ENCODE measurements at regions not wholly inside any gene's neighbourhood (a gene's known extent, or its start where the extent isn't known, plus 50 kb on each side); places are given as distances from the start of the nearest gene placed in this dataset.

GRCh38 chr20:60132827-60133670, 174.8 kb downstream of the CDH26 start:
- TF ChIP-seq PPARA (CRISPR knock-in tag; IDR thresholded peaks at IDR 0.05; ENCODE audit: borderline replicate concordance) (no peak), CREB5 (CRISPR knock-in tag; IDR thresholded peaks at IDR 0.05; ENCODE audit: low read depth) (no peak), BACH2 (CRISPR knock-in tag; IDR thresholded peaks at IDR 0.05; ENCODE audit: borderline replicate concordance) (no peak)
